ENCODE measurements at regions not wholly inside any gene's neighbourhood (a gene's known extent, or its start where the extent isn't known, plus 50 kb on each side); places are given as distances from the start of the nearest gene placed in this dataset.

DNA sequence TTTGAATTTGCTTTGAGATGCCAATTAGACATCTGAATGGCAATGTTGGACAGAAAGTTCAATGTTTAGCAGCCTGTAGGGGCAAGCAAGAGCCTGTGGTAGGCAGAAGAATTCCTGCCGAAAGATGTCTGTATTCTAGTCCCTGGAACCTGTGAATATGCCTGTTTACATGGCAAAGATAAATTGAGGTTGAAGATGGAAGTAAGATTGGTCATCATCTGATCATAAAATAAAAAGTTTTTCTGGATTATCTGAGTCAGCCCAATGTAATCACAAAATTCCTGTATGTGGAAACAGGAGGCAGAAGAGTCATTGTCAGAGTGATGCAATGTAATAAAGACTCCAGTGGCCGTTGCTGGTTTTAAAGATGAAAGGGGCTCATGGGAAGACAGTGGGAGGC is 430.5 kb downstream of the MDFIC start:
- no peaks in the 10 kb centered on the region for H3K36me3 ChIP-seq (ENCODE audit: control insufficient read depth in 2 of 4, insufficient read depth in 4 of 4, low read length in 3 of 4)
- DNase-seq (ENCODE audit: low read depth in 1 of 2, low spot score in 2 of 2) = no peak
- CTCF ChIA-PET (ENCODE audit: partially characterized antibody) = interaction anchor here (0.8 to 1.6 kb wide), 4 partner anchors 12 to 488 kb away, joined by 3 to 4 read pairs (median 3); no protein-coding TSS in a partner anchor

More for the DNA sequence above, 430.5 kb downstream of the MDFIC start:
- H4K20me1 ChIP-seq (replicated peaks in 1 of 2; ENCODE audit: control insufficient read depth in 1 of 2, insufficient read depth in 2 of 2, low read length in 2 of 2) = no peaks in the 10 kb centered on the region
- H3K27ac ChIP-seq (ENCODE audit: low read depth, low read length) = no peak overlapping the region
- POLR2A ChIA-PET (ENCODE audit: partially characterized antibody) = interaction anchor here (1.0 kb wide), 1 partner anchor 120 kb away, joined by 3 read pairs; no protein-coding TSS in a partner anchor
- no peaks in the 10 kb centered on the region for H3K23me2 ChIP-seq (ENCODE audit: low read depth, low read length)
- WGBS, 2 experiments (ENCODE audit: extremely low coverage in 1 of 2, insufficient coverage in 1 of 2, insufficient read length in 1 of 2, insufficient replicate concordance in 2 of 2, low coverage in 1 of 2, low lambda C conversion rate in 2 of 2, missing lambda C conversion rate in 1 of 2) = 84% methylated on average over 2 of the region's 2 CpGs; no CpG with 5 or more reads in 1 of the 2 experiments
- H3K4ac ChIP-seq (replicated peaks; ENCODE audit: insufficient read length, low read depth, low read length) = no peak overlapping the region
- no peak overlapping the region for H3K56ac ChIP-seq (replicated peaks; ENCODE audit: insufficient read length, low read depth, low read length)
- H2AFZ ChIP-seq (ENCODE audit: low read length) = no peak overlapping the region
- H2BK20ac ChIP-seq (ENCODE audit: low read length) = no peak overlapping the region
- no peak overlapping the region for H3K23ac ChIP-seq (ENCODE audit: insufficient read length)
- no peak overlapping the region for H3K14ac ChIP-seq (ENCODE audit: insufficient read length)
- no peak overlapping the region for H3K9ac ChIP-seq (replicated peaks in 1 of 4; ENCODE audit: extremely low read depth in 1 of 4, low read depth in 3 of 4, low read length in 3 of 4)
- no peak overlapping the region for H2AK5ac ChIP-seq (ENCODE audit: low read depth, low read length)
- H3K79me1 ChIP-seq (ENCODE audit: low read depth, low read length) = no peaks in the 10 kb centered on the region
- H3K4me1 ChIP-seq (replicated peaks in 1 of 4; ENCODE audit: control insufficient read depth in 3 of 4, insufficient read depth in 4 of 4, low read length in 3 of 4) = no peaks in the 10 kb centered on the region
- no peak overlapping the region for H4K91ac ChIP-seq (replicated peaks; ENCODE audit: insufficient read length, low read length)
- H3K4me3 ChIP-seq (ENCODE audit: extremely low read depth in 1 of 4, insufficient read depth in 2 of 4, low read depth in 3 of 4, low read length in 4 of 4) = no peak overlapping the region
- H3K9me3 ChIP-seq (ENCODE audit: insufficient read depth in 2 of 2, low read depth in 1 of 2, low read length in 1 of 2) = no peaks in the 10 kb centered on the region
- 0 out of 2 replicates have a peak, but pooled peaks have one; percentile 9 for TF ChIP-seq CEBPB (IDR thresholded peaks at IDR 0.05; ENCODE audit: low read depth, low read length)
- TF ChIP-seq RNF2 (IDR thresholded peaks at IDR 0.05; ENCODE audit: borderline replicate concordance, low read depth, low read length, missing control alignments, poor library complexity, severe bottlenecking) = no peak
- no peak overlapping the region for H4K8ac ChIP-seq (ENCODE audit: extremely low read depth, insufficient read depth, low read length)
- H3K4me2 ChIP-seq (ENCODE audit: insufficient read depth in 1 of 2, low read depth in 2 of 2, low read length in 2 of 2) = no peak overlapping the region
- H3K27me3 ChIP-seq (replicated peaks in 1 of 4; ENCODE audit: control insufficient read depth in 3 of 4, extremely low read depth in 1 of 4, insufficient read depth in 3 of 4, low read length in 3 of 4) = peaks cover 0 to 1% (median 0%) of the 10 kb centered on the region in 4 experiments; a peak in 1 of 7 replicates
- H3K79me2 ChIP-seq (ENCODE audit: control insufficient read depth in 1 of 2, insufficient read depth in 2 of 2, low read length in 2 of 2) = no peaks in the 10 kb centered on the region
- H2BK12ac ChIP-seq (ENCODE audit: low read depth, low read length) = no peak overlapping the region
- no peak overlapping the region for H4K5ac ChIP-seq (ENCODE audit: insufficient read length, low read depth, low read length)
- H2BK120ac ChIP-seq (replicated peaks; ENCODE audit: low read depth, low read length) = no peak overlapping the region
- no peak overlapping the region for H3K18ac ChIP-seq (ENCODE audit: extremely low read depth, low read length)
- FAIRE-seq = no peak
- no peak overlapping the region for H2BK15ac ChIP-seq (ENCODE audit: low read length)
- no peak overlapping the region for H2BK5ac ChIP-seq (ENCODE audit: low read depth, low read length)
